ENCODE measurements at regions not wholly inside any gene's neighbourhood (a gene's known extent, or its start where the extent isn't known, plus 50 kb on each side); places are given as distances from the start of the nearest gene placed in this dataset.
"Not testable (repeated sequence)": the region's sequence is repeated elsewhere in the genome, so short reads cannot be mapped to it uniquely, and the experiment has no call there.

DNA sequence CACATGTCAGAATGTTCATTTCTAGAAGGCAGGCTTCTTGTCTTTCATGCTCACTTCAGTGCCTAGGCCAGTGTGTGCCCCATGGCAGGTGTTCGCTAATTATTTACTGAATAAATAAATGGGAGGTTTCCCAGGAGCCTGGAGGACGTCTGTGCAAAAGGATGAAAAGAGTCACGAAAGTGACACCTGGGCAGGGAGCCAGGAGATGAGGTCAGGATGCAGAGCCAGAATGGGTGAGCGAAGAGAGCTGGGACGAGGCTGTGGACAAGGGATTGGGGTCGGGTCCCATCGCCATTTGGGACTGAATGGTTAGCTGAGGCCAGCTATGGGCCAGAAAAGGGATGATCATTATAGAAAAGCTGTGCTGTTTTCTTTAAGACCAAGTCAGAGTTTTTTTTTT, 560.4 kb downstream of the TBC1D22A start:
- DNase-seq (ENCODE audit: low read depth) = no peak

DNA sequence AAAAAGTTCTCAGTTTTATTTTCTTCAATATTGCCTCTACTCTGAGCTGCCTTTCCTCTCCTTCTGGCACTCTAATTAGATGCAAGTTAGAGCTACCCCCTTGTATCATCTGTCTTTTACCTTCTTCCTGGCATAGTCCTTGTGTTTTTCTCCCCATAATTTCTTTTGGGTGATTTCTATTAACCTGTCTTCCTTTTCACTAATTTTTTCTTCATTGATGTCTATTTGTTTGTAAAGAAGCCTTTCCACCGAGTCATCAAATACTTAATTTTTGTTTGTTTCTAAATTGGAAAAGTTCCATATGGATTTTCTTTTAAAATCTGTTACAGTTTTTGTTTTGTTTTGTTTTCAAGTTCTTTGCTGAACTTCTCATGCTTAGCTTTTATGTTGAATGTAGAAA, 558.1 kb downstream of the TBC1D22A start:
- DNase-seq (ENCODE audit: low read depth) = no peak

DNA sequence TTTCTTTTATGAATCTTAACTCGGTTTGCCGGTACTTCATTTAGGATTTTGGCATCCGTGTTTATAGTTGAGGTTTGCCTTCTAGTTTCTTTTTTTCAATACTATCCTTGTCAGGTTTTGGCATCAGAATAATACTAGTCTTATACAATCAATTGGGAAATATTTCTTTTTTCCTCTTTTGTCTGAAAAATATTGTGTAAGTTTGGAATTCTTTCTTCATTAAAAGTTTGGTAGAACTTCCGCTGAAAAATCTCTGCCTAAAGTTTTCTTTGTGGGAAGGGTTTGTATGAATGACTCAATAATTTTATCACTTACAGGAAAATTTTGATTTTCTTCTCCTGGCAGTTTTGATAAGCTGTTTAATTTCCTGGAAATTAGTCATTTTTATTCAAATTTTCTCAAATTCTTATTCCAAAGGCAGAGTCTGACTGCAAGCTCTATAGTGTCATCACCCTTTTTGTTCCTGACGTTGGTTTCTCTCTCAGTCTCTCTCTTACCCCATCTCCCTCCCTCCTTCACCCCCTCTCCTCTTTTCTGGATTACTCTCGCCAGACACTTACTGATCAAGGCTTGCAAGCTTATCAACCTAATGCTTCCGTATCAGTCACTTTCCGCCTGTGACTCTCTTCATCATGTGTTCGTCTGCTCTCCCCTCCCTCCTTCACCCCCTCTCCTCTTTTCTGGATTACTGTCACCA, 555.7 kb downstream of the TBC1D22A start:
- no peak for DNase-seq (ENCODE audit: low read depth)

DNA sequence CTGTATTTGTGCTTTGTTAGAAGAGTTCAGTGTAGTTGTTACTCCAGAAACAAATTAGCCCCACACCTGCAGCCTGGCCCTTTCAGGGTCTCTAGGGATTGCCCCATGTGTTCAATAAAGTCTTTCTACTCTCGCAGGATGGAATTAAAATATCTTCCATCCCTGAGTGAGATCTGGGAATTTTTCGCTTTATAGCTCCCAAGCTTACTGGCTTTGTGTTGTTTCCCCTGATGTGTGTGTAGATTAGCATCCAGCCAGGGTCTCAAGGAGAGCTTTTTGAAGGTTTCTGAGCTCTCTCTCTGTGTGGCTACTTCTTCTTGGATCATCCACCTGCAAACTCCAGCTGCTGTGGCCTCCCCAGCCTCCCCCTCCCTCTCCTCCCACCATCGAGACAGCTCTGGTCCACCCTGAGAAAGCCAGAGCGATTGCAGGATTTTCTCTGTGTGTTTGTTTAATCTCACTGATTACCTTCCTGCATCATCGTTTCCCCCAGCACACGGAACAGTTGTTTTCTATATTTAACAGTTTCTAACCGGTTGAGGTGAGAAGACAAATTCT, 553.5 kb downstream of the TBC1D22A start:
- DNase-seq (ENCODE audit: low read depth) = no peak

DNA sequence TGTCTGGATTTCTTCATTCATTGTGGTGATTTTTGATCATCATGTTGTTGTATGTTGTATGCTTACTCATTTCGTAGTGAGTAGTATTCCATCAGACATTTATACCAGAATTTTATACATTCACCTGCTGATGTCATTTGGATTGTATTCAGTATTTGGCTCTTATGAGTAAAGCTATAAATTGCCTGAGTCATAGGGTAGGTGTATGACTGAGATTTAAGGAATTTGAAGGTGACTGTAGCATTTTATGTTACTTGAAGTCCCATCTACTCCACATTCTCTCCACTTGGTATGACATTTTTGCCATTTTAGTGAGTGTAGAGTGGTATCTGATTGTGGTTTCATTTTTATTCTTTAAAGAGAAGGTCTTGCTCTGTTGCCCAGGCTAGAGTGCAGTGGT, 548.2 kb downstream of the TBC1D22A start:
- DNase-seq (ENCODE audit: low read depth) = no peak

DNA sequence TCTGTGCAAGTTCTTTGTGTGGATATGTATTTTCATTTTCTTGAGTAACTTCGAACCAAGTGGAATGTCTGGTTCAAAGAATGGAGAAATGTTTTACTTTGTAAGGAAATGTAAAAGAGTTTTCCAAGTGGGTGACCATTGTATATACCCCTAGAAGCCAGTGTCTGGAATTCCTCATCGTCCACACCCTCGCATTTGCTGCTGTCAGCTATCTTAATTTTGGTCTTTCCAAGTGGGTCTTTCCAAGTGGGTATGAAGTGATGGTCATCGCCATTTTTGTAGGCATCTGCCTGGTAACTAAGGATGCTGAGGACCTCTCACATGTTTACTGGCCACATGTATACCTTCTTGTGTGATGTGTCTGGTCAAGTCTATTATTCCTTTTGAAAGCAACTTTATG, 547.5 kb downstream of the TBC1D22A start:
- no peak for DNase-seq (ENCODE audit: low read depth)

DNA sequence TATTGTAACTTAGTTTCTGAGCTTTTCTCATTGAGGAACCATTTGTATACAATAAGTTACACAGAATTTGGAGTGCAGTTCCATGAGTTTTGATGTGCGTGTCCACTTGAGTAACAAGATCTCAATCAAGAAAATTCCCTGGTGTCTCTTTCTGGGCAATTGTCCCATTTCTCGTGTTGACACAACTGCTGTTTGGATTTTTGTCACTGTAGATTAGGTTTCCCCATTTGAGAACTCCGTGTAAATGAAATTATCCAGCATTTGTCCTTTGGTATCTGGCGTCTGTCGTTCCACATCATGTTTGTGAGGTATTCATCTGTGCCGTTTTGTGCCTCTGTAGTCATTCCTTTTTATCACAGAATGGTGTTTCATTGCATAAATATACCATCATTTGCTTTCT, 547.0 kb downstream of the TBC1D22A start:
- no peak for DNase-seq (ENCODE audit: low read depth)

DNA sequence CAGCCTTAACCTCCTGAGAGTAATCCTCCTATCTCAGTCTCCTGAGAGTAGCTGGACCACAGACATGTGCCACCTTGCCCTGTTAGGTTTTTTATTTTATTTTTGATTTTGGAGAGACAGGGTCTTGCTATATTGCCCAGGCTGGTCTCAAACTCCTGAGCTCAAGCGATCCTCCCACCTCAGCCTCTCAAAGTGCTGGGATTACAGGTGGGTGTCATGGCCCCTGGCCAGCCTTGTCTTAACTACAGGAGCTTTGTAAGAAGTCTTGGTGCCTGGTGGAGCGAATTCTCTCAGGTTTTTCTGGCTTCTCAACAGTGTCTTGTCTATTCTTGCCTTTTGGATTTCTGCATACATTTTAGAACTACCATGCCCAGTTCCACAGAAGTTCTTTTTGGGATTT, 546.4 kb downstream of the TBC1D22A start:
- DNase-seq (ENCODE audit: low read depth) = no peak

DNA sequence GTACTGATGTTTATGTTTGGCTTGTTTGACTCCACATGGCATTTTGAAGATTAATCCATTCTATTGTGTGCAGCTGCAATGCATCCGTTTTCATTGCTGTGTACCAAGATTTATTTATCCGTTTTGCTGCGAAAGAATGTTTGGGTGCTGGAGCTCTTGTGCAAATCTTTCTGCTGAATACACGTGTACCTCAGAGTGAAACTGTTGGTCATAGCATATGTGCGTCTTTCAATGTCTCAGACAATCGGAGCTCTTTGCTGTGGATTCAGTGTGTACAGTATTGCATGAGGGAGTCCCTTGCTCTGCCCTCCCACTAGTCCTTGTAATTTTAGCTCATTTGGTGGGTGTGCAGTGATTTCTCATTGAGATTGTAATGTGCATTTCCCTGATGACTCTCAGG, 545.4 kb downstream of the TBC1D22A start:
- DNase-seq (ENCODE audit: low read depth) = no peak

DNA sequence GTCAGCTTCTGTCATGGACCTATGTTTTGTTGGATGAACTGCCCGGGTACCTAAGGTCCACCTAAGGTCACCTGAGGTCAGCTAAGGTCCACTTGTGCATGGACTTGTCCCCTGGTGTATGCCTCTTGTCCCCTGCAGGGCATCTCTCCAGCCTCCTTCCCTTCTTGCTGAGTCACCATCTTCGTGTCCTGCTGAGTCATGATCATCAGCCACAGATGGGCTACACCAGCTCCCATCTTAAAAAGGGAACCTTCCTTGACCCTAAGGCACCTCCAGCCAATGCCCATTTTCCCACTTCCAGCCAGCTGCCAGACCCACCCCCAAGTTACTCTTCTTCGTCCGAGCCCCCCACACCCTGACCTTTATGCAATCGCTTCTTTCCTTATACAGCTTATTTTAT, 544.9 kb downstream of the TBC1D22A start:
- no peak for DNase-seq (ENCODE audit: low read depth)

DNA sequence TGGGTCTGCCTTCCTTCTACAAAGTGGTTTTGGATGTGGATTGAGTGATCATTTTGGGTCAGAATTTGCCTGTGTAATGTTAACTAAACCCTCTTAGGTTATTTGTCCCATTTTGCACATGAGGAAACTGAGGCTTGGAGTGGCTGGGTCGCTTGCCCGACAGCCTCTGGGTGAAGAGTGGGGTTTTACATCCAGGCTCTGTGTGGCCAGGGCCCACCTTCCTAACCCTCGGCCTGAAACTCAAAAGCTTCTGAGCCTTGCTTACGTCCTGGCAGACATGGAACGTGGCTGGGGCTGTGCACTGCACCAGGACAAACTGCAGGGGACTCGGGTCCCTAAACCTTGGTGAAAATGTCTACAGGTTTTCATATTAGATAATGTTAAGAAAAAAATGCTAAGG, 542.4 kb downstream of the TBC1D22A start:
- DNase-seq (ENCODE audit: low read depth) = no peak

DNA sequence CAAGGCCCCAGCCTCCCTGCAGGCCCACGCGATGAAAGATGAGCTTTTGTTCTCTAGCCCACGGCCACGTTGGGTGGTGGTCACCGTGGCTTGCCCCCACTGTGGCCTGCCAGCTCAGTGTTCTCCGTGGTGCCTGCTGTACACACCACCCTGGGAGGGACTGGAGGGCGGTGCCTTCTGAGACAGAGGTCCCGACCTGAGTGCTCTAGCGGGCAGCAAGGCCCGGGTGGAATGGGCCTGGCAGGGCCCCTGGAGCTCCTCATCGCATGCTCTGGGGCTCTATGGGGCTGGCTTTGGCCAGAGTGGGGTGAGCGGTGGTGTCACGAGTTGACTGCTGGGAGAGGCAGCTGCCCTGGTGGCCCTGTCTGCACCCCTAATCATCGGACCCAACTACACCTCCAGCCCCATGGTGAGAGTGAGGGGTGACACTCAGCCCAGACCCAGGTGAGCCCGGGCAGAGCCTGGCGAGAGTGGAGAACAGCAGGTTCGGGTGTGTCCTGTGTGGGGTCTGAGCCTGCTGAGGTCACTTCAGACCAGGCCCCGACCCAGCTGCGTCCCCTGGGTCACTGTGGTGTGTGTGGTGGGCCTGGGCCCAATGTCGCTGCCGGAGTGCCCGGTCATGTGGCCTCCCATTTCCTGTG, 541.9 kb downstream of the TBC1D22A start:
- no peak for DNase-seq (ENCODE audit: low read depth)

DNA sequence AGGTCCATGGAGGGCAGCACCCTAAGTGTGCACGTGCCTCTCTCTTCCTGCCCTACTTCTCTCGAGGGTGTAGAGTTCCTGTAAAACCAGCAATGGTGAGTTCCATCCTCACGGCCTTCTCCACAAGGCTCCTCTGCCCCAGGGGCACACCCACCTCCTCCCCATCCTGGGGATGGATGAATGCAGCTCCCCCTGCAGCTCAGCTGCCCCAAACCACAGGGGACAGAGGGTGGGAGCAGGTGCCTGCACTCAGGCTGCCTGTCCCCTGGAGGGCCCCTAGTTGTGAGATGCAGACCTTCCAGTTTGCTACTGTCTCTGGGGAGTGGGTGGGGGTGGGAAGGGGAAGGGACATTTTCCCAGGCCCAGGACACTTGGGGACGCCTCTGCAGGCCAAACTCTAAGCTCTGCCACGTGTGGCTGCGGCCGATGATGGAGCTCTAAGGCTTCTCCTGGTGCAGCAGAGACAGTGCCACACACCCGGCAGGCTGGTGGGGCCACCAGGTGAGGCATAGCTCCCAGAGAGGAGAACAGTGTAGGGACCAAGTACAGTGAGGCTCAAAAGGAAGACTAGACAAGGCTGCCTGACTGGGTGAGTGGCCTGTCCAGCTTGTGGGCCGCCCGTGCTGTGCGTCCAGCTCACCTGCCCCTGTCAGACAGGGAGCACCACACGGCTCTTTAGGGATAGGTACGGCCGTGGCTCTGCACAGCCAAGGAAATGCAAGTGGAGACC, 540.9 kb downstream of the TBC1D22A start:
- DNase-seq (ENCODE audit: low read depth) = no peak

DNA sequence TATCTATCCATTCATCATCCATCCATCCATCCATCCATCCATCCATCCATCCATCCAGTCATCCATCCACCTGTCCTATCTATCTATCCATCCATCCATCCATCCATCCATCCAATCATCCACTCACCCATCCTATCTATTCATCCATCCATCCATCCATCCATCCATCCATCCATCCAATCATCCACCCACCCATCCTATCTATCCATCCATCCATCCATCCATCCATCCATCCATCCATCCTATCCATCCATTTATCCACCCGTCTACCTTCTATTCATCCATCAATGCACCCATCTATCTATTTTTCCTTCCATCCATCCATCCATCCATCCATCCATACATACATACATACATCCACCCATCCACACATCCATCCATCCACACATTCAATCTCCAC, 540.1 kb downstream of the TBC1D22A start:
- not testable (repeated sequence) for DNase-seq (ENCODE audit: low read depth)

DNA sequence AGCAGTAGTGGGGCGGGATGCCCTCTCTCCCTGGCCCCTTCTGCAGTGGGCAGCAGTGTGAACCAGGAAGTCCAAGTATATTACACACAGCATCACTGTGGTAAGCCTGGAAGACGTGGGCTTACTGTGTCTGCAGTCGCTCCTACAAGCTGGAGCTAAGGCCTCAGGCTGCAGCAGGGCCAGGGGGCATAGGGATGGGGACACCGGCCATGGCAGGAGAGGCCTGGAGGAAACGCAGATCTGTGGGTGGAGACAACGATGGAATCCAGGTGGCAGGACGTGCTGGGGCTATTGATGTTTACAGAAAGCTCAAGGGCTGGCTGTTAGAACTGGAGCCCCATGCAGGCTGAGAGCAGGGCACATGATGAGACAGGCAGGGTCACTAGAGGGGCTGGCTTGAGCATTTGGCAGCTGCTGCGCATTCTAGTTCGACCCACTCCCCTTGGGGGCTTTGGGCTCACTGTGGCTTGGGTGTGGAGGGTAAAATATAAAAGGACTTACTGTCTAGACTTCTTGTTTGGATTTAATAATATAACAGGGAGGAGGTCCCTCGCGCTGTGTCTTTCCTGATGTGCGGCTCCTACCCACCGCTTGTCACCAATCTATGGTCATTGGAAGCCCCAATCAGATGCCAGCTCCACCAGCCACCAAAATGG, 539.5 kb downstream of the TBC1D22A start:
- no peak for DNase-seq (ENCODE audit: low read depth)

DNA sequence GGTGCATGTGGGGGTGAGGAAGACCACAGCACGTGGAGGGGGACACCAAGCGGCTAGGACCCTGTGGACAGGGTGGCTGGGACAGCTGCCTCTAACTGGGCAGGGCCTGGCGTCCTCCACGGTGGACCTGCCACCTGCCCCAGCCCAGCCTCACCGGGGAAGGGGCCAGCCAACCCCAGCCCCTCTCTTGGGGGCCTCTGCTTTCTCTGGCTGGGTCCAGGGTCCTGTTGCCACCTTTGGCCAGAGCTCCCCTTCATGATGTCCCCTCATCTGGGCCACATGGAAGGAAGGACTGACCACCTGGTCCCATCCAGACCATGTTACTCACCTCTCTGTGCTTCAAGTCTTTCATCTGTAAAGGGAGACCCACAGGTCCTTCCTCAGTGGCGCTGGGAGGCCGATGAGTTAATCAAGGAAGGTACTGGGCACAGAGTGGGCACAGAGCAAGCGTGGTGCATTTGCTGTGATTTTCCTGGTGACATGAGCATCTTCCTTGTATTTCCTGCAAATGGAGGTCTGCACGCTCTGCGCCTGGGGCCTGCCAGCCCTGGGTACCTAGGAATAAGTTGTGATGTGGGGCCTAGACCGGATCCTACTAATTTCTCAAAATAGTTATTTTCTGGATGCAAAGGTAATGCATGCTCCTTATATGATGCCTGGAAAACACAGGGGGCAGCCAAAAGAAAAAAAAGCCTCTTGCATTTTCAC, 538.4 kb downstream of the TBC1D22A start:
- DNase-seq (ENCODE audit: low read depth) = no peak

DNA sequence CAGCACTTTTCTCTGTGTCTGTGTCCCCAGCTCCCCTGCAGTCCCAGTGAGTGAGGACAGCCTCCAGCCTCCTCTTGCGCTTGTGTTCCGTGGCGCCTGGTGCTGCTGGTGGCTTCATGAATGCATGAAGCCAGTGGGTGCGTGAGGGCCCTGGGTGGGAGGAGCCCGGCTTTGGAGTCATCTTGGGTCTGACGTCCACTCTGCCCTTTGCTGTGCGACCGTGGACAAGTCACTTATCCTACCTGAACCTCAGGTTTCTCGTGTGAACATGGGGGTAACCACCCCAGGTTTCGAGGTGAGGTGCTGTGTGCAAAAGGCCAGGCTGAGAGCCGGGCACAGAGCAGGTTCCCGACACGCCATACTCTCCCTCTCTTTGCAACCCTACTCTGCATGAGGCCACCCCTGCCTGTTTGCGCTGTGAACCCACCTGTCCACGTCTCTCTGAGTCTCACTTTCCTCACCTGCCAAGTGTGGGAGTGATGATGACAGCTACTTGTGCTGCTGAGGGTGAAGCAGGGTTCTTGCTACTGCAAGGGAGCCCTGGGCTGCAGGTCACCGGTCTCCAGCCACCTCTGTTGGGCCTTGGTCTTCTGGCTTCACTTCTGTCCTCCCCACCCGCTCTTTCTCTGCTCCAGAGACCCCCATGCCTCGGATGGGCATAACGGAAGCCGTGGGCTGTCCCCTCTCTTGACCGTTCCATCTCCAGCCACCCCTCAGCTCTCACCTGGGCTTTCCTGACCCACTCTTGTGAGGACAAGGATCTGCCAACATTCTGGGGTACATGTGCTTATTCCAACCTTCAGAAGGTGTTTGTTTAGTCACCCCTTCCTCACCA, 537.6 kb downstream of the TBC1D22A start:
- DNase-seq (ENCODE audit: low read depth) = no peak

DNA sequence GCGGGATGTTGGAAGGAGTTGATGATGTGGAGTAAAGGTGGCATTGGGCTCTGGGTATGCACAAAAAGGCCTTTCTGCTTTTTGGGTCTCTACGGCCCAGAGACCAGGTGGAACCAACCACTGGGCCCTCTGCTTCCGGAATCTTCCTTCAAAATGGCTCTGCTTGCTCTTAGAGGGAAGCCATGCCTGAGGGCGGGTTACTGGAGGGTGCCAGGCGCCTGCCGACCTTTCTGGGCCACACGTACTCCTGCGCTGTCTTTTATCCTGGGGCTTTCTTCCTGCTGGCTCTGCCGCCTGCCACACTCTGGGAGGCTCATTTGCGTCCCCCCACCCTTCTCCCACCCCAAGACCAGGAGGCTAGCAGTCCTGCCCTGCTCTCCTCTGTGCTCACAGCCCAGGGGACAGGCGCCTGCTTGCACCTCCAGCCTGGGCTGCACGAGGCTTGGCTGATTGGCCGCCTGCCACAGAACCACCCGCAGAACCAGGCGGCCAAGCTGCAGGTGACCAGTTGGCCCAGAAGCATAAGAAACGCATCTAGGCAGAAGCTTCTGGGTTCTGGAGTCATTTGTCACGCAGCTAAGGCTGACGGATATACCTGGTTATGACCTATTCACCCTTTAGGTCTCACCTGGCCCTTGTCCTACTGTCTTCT, 536.9 kb downstream of the TBC1D22A start:
- DNase-seq (ENCODE audit: low read depth) = no peak

DNA sequence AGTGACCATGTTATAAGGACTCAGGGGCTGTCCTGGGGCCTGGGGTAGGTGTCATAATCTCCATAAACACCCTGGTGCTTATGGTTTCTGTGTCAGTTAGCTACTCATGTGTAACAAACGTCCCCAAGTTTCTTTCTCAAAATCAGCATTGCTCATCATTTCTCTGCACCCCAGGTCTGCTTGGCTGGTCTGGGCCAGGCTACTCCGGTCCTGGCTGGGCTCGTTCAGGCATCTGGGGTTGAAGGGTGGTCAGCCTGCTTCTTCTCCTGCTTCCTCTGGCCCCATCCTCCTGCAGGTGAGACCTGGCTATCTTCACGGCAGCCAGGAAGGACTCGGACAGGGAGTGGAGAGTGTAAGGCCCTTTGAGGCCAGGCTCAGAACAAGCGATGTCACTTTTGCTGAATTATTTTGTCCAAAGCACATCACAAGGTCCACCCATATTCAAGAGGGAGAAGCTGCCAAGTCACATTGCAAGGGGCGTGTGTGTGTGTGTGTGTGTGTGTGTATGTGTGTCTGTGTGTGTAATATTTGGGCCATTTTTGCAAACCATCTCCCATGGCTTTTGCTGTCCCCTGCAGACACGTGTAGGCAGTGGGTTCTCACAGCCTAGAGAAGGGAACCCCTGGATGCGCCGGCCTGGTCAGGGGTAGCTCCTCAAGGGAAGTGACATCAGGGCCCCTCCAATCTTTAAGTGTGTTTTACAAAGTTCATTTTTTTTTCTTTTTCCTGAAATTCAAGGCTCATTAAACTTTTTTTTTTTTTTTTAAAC, 535.8 kb downstream of the TBC1D22A start:
- DNase-seq (ENCODE audit: low read depth) = no peak

All from activated T-helper 1 cell treated with Interleukin-2 at 50 U/mL for 16 hours (primary cell).